ENCODE measurements at regions not wholly inside any gene's neighbourhood (a gene's known extent, or its start where the extent isn't known, plus 50 kb on each side); places are given as distances from the start of the nearest gene placed in this dataset.

DNA sequence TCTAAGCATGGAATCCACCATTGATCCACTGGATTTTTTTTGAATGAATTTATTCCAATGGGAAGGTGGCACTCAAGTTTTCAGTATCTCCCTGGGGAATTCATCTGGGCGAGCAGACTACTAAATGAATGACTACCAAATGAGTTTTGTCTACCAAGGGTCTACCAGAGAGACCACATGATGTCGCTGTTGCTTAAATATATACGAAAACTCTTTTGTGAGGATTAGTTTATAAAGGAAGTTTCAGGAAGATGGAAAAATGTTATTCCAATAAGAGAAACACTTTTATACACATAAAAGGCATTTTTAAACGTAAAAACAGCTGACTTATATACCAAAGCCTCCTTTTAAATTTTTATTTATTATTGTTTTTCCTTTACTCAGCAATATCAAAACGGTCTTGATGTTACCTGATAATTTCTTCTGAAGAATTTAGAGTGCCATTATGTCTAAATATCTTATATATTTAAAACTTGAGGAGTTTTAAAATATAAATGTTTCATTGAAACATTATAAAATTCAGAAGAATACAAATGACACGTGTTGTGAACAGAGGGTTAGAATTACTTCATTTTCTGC, 139.7 kb downstream of the HRH4 start:
- TF ChIP-seq, protein P1, sequence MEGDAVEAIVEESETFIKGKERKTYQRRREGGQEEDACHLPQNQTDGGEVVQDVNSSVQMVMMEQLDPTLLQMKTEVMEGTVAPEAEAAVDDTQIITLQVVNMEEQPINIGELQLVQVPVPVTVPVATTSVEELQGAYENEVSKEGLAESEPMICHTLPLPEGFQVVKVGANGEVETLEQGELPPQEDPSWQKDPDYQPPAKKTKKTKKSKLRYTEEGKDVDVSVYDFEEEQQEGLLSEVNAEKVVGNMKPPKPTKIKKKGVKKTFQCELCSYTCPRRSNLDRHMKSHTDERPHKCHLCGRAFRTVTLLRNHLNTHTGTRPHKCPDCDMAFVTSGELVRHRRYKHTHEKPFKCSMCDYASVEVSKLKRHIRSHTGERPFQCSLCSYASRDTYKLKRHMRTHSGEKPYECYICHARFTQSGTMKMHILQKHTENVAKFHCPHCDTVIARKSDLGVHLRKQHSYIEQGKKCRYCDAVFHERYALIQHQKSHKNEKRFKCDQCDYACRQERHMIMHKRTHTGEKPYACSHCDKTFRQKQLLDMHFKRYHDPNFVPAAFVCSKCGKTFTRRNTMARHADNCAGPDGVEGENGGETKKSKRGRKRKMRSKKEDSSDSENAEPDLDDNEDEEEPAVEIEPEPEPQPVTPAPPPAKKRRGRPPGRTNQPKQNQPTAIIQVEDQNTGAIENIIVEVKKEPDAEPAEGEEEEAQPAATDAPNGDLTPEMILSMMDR (IDR thresholded peaks at IDR 0.05), result peak; percentile 14 to 54 (median 30)
- no peak for TF ChIP-seq POLR2AphosphoS5 (IDR thresholded peaks at IDR 0.05)
- TF ChIP-seq POLR2A (IDR thresholded peaks at IDR 0.05), result no peak
- no peak for TF ChIP-seq EP300 (IDR thresholded peaks at IDR 0.05)
